ENCODE measurements at regions not wholly inside any gene's neighbourhood (a gene's known extent, or its start where the extent isn't known, plus 50 kb on each side); places are given as distances from the start of the nearest gene placed in this dataset.

- Histone ChIP-seq H3K27me3 (ENCODE audit: insufficient read depth, low read length) (no peaks in the 10 kb centered on the region), H3K4me3 (replicated peaks in 1 of 2; ENCODE audit: low read depth in 1 of 2, low read length in 2 of 2) (no peak overlapping the region), H2AFZ (ENCODE audit: low read depth, low read length, poor library complexity, severe bottlenecking) (no peak overlapping the region), H3K4me1 (ENCODE audit: control insufficient read depth in 1 of 2, insufficient read depth in 2 of 2, low read length in 2 of 2) (peaks cover 8 to 12% of the 10 kb centered on the region in 2 experiments), H3K9me2 (ENCODE audit: insufficient read depth) (no peaks in the 10 kb centered on the region), H3K4me2 (ENCODE audit: low read length) (no peak overlapping the region), H3K9me3 (ENCODE audit: control insufficient read depth in 1 of 2, insufficient read depth in 1 of 2, low read depth in 1 of 2, low read length in 2 of 2) (peaks cover 0 to 8% of the 10 kb centered on the region in 2 experiments; a peak in 1 of 4 replicates), H3K9ac (ENCODE audit: low read length) (no peak overlapping the region), H3K79me2 (ENCODE audit: insufficient read depth, low read length) (no peaks in the 10 kb centered on the region), H4K20me1 (ENCODE audit: insufficient read depth) (no peaks in the 10 kb centered on the region), H3K27ac (ENCODE audit: low read depth, low read length) (no peak overlapping the region), H3K36me3 (ENCODE audit: control insufficient read depth in 1 of 2, insufficient read depth in 2 of 2, low read length in 2 of 2) (no peaks in the 10 kb centered on the region)
- intact Hi-C loops (cut with micrococcal nuclease): no loop called here
- ATAC-seq (no peak), DNase-seq (ENCODE audit: low read depth, low spot score) (no peak)
- no peak for TF ChIP-seq CTCF (IDR thresholded peaks at IDR 0.05 in 2 of 3, conservative IDR thresholded peaks at IDR 0.05 in 1 of 3; ENCODE audit: borderline replicate concordance in 1 of 3, insufficient read depth in 1 of 3, low read depth in 2 of 3, low read length in 2 of 3)
- no peak for TF ChIP-seq MAX (IDR thresholded peaks at IDR 0.05)
- TF ChIP-seq YY1 (IDR thresholded peaks at IDR 0.05; ENCODE audit: extremely low read depth, insufficient replicate concordance, low read depth, low read length): no peak
- TF ChIP-seq CBX3 (IDR thresholded peaks at IDR 0.05; ENCODE audit: low read depth): no peak
- no peak for TF ChIP-seq ATF3 (IDR thresholded peaks at IDR 0.05)
- RAD21 ChIA-PET (ENCODE audit: low non-redundant PET in 1 of 2, low total read pairs in 2 of 2, uncharacterized antibody in 2 of 2, unreplicated experiment in 2 of 2): no interaction called here
- no TSS peak for BruUV-seq (replicated peaks)
- POLR2A ChIA-PET: no interaction called here
- CTCF ChIA-PET: no interaction called here
Measured at GRCh38 chr7:149373089-149373488, 87.8 kb downstream of the ZNF777 start.

Measured in HCT116 (cell line).